Activated CD8-positive, alpha-beta T cell treated with anti-CD3 and anti-CD28 coated beads for 36 hours (primary cell): ENCODE measurements at regions not wholly inside any gene's neighbourhood (a gene's known extent, or its start where the extent isn't known, plus 50 kb on each side); places are given as distances from the start of the nearest gene placed in this dataset.

Experiments used
- ATAC-seq: fragments of 200-7000 bp; cut with Tn5 transposase; one replicate; pipeline ENCODE4 v1.10.0; 2021; ENCODE audit warnings: mild to moderate bottlenecking, moderate library complexity
- CTCF ChIA-PET: fragments of 350-600 bp; sonication (Branson Sonifier 250); formaldehyde crosslinking; loops from one replicate; lab custom pipeline; 2021; ENCODE audit warnings: antibody characterized with exemption; lab: Charles Lee
- POLR2A ChIA-PET: fragments of 350-600 bp; sonication (Branson Sonifier 250); formaldehyde crosslinking; loops from one replicate; lab custom pipeline; 2021; ENCODE audit warnings: antibody characterized with exemption; lab: Charles Lee
- DNase-seq: peaks from one replicate; pipeline ENCODE4 v3.0.0-alpha.2; 2020
- H3K27ac Mint-ChIP-seq: one replicate; pipeline ENCODE4 v1.8.0; 2021; ENCODE audit warnings: mild to moderate bottlenecking, mixed read lengths
- H3K27me3 Mint-ChIP-seq: one replicate; pipeline ENCODE4 v1.8.0; 2021; ENCODE audit warnings: mixed read lengths
- H3K36me3 Mint-ChIP-seq: one replicate; pipeline ENCODE4 v1.8.0; 2021; ENCODE audit warnings: low read depth, mixed read lengths
- H3K4me1 Mint-ChIP-seq: one replicate; pipeline ENCODE4 v1.8.0; 2021; ENCODE audit warnings: low read depth, mixed read lengths
- H3K4me3 Mint-ChIP-seq: one replicate; pipeline ENCODE4 v1.8.0; 2021; ENCODE audit warnings: mild to moderate bottlenecking, moderate library complexity, mixed read lengths
- H3K9me3 Mint-ChIP-seq: one replicate; pipeline ENCODE4 v1.8.0; 2021; ENCODE audit warnings: mixed read lengths
- intact Hi-C: fragments of 100-400 bp; cut with micrococcal nuclease; formaldehyde crosslinking; loops from one replicate; pipeline ENCODE4 v1.10.0; 2022
- TF ChIP-seq, protein P1 (sequence below): fragments of 200-600 bp; IDR thresholded peaks from one replicate; pipeline ENCODE4 v1.8.0; 2022; ENCODE audit warnings: antibody characterized with exemption, mild to moderate bottlenecking

DNA sequence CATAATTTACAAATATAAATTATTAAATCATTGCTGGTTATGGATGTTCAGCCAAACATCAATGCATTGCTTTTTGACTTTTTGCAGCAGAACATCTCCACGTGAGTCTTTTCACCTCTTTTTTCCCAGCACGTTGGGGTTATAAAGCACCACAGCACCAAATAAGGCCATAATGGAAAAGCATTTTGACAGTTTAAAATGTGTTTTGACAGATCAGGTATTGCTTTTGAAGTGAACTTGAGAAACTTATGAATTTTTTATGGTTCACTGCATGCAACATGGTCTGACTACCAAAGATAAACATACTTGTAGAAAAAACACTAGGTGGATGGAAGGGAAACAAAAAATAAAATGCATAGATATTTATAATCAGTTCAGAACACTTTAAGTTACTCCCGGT lies 622.4 kb downstream of the HTR1B start:
- H3K4me1 Mint-ChIP-seq = no peaks in the 10 kb centered on the region
- H3K36me3 Mint-ChIP-seq = no peaks in the 10 kb centered on the region
- no peak for DNase-seq
- no peak overlapping the region for H3K27ac Mint-ChIP-seq
- H3K9me3 Mint-ChIP-seq = peaks cover 12% of the 10 kb centered on the region
- ChIA-PET CTCF (no interaction called here), POLR2A (no interaction called here)
- no peaks in the 10 kb centered on the region for H3K27me3 Mint-ChIP-seq
- ATAC-seq = no peak
- intact Hi-C loops = no loop called here
- TF ChIP-seq, protein P1, sequence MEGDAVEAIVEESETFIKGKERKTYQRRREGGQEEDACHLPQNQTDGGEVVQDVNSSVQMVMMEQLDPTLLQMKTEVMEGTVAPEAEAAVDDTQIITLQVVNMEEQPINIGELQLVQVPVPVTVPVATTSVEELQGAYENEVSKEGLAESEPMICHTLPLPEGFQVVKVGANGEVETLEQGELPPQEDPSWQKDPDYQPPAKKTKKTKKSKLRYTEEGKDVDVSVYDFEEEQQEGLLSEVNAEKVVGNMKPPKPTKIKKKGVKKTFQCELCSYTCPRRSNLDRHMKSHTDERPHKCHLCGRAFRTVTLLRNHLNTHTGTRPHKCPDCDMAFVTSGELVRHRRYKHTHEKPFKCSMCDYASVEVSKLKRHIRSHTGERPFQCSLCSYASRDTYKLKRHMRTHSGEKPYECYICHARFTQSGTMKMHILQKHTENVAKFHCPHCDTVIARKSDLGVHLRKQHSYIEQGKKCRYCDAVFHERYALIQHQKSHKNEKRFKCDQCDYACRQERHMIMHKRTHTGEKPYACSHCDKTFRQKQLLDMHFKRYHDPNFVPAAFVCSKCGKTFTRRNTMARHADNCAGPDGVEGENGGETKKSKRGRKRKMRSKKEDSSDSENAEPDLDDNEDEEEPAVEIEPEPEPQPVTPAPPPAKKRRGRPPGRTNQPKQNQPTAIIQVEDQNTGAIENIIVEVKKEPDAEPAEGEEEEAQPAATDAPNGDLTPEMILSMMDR = no peak
- no peak overlapping the region for H3K4me3 Mint-ChIP-seq

DNA sequence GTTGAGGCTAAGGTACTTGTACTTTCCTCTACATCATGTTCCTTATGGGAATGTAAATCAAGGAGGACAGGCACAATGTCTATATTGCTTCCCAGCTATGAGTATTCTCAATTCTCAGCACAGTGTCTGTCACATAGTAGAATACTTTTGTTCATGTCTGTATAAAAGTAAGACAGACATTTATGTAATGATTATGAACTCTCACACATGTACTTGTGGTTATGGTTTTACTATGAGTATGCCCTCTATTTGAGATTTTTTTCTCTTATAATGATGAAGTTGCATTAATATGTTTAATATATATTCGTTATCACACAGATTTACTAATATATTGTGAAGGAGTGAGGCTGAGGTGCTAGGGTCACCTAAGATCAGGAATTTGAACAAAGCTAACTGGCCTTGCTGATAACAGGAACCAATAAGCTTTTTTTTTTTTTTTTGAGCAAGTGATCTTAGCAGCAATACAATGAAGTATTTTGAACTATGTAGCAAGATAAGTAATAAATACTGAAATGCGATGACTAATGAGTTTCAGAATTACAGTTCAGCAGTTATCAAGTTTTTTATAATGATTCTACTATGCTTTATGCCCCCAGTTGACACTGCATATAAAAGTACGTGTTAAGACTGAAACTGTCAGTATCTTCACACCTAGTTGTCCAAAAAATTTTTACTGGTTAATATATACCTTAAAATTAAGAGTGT lies 623.1 kb downstream of the HTR1B start:
- no peaks in the 10 kb centered on the region for H3K27me3 Mint-ChIP-seq
- H3K36me3 Mint-ChIP-seq = no peaks in the 10 kb centered on the region
- H3K9me3 Mint-ChIP-seq = peaks cover 9% of the 10 kb centered on the region
- TF ChIP-seq, protein P1 = no peak
- H3K4me1 Mint-ChIP-seq = no peaks in the 10 kb centered on the region
- CTCF ChIA-PET = no interaction called here
- POLR2A ChIA-PET = interaction anchor here (0.5 kb wide), 1 partner anchor 501 kb away, joined by 3 read pairs; no protein-coding TSS in a partner anchor
- no peak overlapping the region for H3K4me3 Mint-ChIP-seq
- ATAC-seq = no peak
- DNase-seq = no peak
- intact Hi-C loops = no loop called here
- no peak overlapping the region for H3K27ac Mint-ChIP-seq

DNA sequence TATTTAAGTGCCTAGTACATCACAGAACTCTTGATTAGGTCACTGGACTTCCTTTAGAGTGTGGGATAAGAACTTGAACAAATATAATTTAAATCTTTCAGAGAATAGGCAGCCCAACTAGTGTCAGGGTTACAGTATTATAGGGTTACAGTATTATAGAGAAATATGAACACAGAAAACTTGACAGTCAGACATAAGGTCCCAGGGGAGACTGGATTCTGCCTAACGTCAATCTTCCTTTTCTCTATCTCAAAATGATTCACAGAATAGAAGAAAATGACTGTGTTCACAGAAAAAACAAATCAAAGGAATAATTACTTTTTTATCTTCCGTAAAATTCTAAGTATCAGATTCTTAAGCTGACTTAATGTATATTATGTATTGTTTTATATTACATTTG lies 623.8 kb downstream of the HTR1B start:
- intact Hi-C loops = no loop called here
- ATAC-seq = no peak
- H3K27me3 Mint-ChIP-seq = no peaks in the 10 kb centered on the region
- H3K4me3 Mint-ChIP-seq = no peak overlapping the region
- peaks cover 9% of the 10 kb centered on the region for H3K9me3 Mint-ChIP-seq
- DNase-seq = no peak
- POLR2A ChIA-PET = no interaction called here
- CTCF ChIA-PET = no interaction called here
- no peak overlapping the region for H3K27ac Mint-ChIP-seq
- TF ChIP-seq, protein P1 = no peak
- H3K36me3 Mint-ChIP-seq = no peaks in the 10 kb centered on the region
- no peaks in the 10 kb centered on the region for H3K4me1 Mint-ChIP-seq

DNA sequence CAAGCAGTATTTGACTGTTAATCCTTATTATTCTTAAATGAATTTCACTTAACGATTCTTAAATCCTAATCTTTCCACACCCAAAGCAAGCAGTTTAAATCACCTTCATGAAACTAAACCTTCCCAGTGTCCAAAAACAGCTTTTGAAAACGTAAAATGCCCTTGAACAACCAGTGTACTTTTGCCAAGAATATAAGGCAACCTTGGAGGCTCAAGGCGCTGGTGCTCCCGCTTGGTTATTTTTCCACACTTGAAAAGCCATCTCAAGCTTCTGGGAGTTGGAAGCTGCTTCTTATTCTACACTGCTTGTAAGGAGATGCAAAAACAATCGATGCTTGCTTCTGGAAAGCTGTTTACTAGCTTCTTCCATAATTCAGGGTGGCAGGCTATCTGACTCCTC lies 625.7 kb downstream of the HTR1B start:
- peaks cover 4% of the 10 kb centered on the region for H3K9me3 Mint-ChIP-seq
- no peak overlapping the region for H3K4me3 Mint-ChIP-seq
- no peak for ATAC-seq
- no peak overlapping the region for H3K27ac Mint-ChIP-seq
- no peaks in the 10 kb centered on the region for H3K4me1 Mint-ChIP-seq
- TF ChIP-seq, protein P1 = no peak
- ChIA-PET CTCF (no interaction called here), POLR2A (no interaction called here)
- no peak for DNase-seq
- H3K36me3 Mint-ChIP-seq = no peaks in the 10 kb centered on the region
- H3K27me3 Mint-ChIP-seq = no peaks in the 10 kb centered on the region
- intact Hi-C loops = no loop called here

DNA sequence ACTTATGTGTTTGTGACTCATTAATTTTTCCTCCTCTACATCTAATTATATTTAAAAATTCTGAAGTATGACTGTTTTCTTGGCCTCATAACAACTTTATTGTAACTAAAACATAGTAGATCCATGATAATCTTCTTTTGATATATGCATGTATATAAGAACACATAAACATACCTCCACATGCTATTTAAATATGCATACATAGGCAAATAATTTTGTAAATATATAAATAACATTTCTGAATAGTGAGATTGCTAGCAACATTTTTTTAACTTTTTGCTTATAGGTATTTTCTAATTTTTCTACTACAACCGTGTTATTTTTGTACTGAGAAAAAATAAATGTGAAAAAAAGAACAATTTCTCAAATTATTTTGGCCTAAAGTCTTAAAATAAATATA lies 627.6 kb downstream of the HTR1B start:
- POLR2A ChIA-PET = no interaction called here
- no peak overlapping the region for H3K27ac Mint-ChIP-seq
- DNase-seq (no peak), ATAC-seq (no peak)
- CTCF ChIA-PET = no interaction called here
- H3K4me3 Mint-ChIP-seq = no peak overlapping the region
- intact Hi-C loops = no loop called here
- no peaks in the 10 kb centered on the region for H3K27me3 Mint-ChIP-seq
- TF ChIP-seq, protein P1 = no peak
- no peaks in the 10 kb centered on the region for H3K36me3 Mint-ChIP-seq
- peaks cover 2% of the 10 kb centered on the region for H3K9me3 Mint-ChIP-seq
- no peaks in the 10 kb centered on the region for H3K4me1 Mint-ChIP-seq
